Lung (tissue), 11 donors: ENCODE measurements at regions not wholly inside any gene's neighbourhood (a gene's known extent, or its start where the extent isn't known, plus 50 kb on each side); places are given as distances from the start of the nearest gene placed in this dataset.
"Not testable (repeated sequence)": the region's sequence is repeated elsewhere in the genome, so short reads cannot be mapped to it uniquely, and the experiment has no call there.

Experiments used
- ATAC-seq: fragments of 200-7000 bp; cut with Tn5 transposase; one replicate; pipeline ENCODE4 v1.9.1; 2020; ENCODE audit warnings: moderate number of reproducible peaks; ENCODE audit not compliant: insufficient read depth, low FRiP score
- DNase-seq, 3 donors: peaks; one replicate each; pipeline ENCODE4 v3.0.0-alpha.2; 2013 to 2017
- H3K27ac ChIP-seq, 2 donors: one replicate each; pipeline ENCODE4 v1.5.1; 2013; ENCODE audit warnings: mild to moderate bottlenecking in 2 of 2, moderate library complexity in 2 of 2, control low read depth in 1 of 2, inconsistent platforms in 1 of 2, low read depth in 1 of 2, low read length in 1 of 2
- H3K27me3 ChIP-seq, 3 donors: one replicate each; pipeline ENCODE4 v1.5.1; 2013; ENCODE audit warnings: low read length in 2 of 3; ENCODE audit not compliant: control insufficient read depth in 3 of 3, insufficient read depth in 3 of 3
- H3K36me3 ChIP-seq, 4 donors: one replicate each; pipeline ENCODE4 v1.5.1; 2013; ENCODE audit warnings: low read length in 4 of 4, mild to moderate bottlenecking in 1 of 4, moderate library complexity in 1 of 4; ENCODE audit not compliant: control insufficient read depth in 4 of 4, insufficient read depth in 4 of 4
- H3K4me1 ChIP-seq, 5 donors: one replicate each; pipeline ENCODE4 v1.5.1; 2013; ENCODE audit warnings: low read length in 5 of 5, mild to moderate bottlenecking in 2 of 5, moderate library complexity in 1 of 5; ENCODE audit not compliant: control insufficient read depth in 5 of 5, insufficient read depth in 5 of 5
- H3K4me3 ChIP-seq: one replicate; pipeline ENCODE4 v1.5.1; 2013; ENCODE audit warnings: mild to moderate bottlenecking, control low read depth, moderate library complexity
- H3K9ac ChIP-seq, 2 donors: one replicate each; pipeline ENCODE4 v1.5.1; 2013; ENCODE audit warnings: low read length in 2 of 2, control low read depth in 1 of 2; ENCODE audit not compliant: insufficient read depth in 1 of 2
- H3K9me3 ChIP-seq, 4 donors: one replicate each; pipeline ENCODE4 v1.5.1; 2013; ENCODE audit warnings: low read length in 3 of 4, mild to moderate bottlenecking in 1 of 4, moderate library complexity in 1 of 4; ENCODE audit not compliant: control insufficient read depth in 4 of 4, insufficient read depth in 3 of 4
- CTCF ChIP-seq: IDR thresholded peaks from 2 replicates; pipeline ENCODE4 v1.5.1; 2012; ENCODE audit warnings: mild to moderate bottlenecking; ENCODE audit errors: control extremely low read depth, extremely low read depth
- WGBS, 2 donors: extraction: QIAGEN DNeasy Blood & Tissue Kit; methylation state at CpG; one replicate each; pipeline ENCODE4 v1.1.7; 2013; 5-methylcytosine and 5-hydroxymethylcytosine counted together
- donor health status: control.
- donor health status: control.
- donor health status: Bipolar disorder and iron deficiency.
- donor health status: healthy.
- donor health status: DM: yes; HTN: yes; CAD: no.

- Histone ChIP-seq H3K9ac (no peak overlapping the region), H3K27ac (no peak overlapping the region), H3K36me3 (no peaks in the 10 kb centered on the region), H3K4me1 (no peaks in the 10 kb centered on the region), H3K9me3 (no peaks in the 10 kb centered on the region), H3K4me3 (no peak overlapping the region), H3K27me3 (no peaks in the 10 kb centered on the region)
- ATAC-seq (no peak), DNase-seq (no peak)
- no peak for TF ChIP-seq CTCF
- 71 to 77% methylated on average over 6 of the region's 6 CpGs for WGBS, 2 donors
These were observed 659.1 kb downstream of the TDRD15 start for GRCh38 chr2:21782866-21783265.

GRCh38 chr2:21787941-21788340, 664.2 kb downstream of the TDRD15 start:
- no peak for ATAC-seq
- H3K27me3 ChIP-seq, result no peaks in the 10 kb centered on the region
- H3K4me3 ChIP-seq, result no peak overlapping the region
- WGBS, 2 donors, result 87 to 96% methylated on average over 1 of the region's 1 CpG
- H3K27ac ChIP-seq, result no peak overlapping the region
- no peak for TF ChIP-seq CTCF
- H3K36me3 ChIP-seq, result no peaks in the 10 kb centered on the region
- no peak for DNase-seq
- H3K9me3 ChIP-seq, result no peaks in the 10 kb centered on the region
- H3K4me1 ChIP-seq, result peaks cover 0 to under 1% (median 0%) of the 10 kb centered on the region in 5 donors
- H3K9ac ChIP-seq, result no peak overlapping the region

GRCh38 chr2:21790311-21790710, 666.5 kb downstream of the TDRD15 start:
- not testable (repeated sequence) for H3K9ac ChIP-seq, DNase-seq, ATAC-seq, H3K4me3 ChIP-seq, H3K27me3 ChIP-seq, H3K36me3 ChIP-seq, H3K9me3 ChIP-seq, H3K27ac ChIP-seq
- 59 to 64% methylated on average over 6 of the region's 6 CpGs for WGBS, 2 donors
- H3K4me1 ChIP-seq, result peaks cover 0 to 11% (median 0%) of the 10 kb centered on the region in 5 donors

- Histone ChIP-seq H3K9me3 (no peaks in the 10 kb centered on the region), H3K4me3 (no peak overlapping the region), H3K27ac (no peak overlapping the region), H3K9ac (no peak overlapping the region), H3K36me3 (no peaks in the 10 kb centered on the region), H3K4me1 (peaks cover 0 to 11% (median 0%) of the 10 kb centered on the region in 5 donors), H3K27me3 (no peaks in the 10 kb centered on the region)
- ATAC-seq (no peak), DNase-seq (no peak)
- no peak for TF ChIP-seq CTCF
These were observed 668.8 kb downstream of the TDRD15 start for GRCh38 chr2:21792571-21792970.
